HCT116 (cell line): ENCODE measurements at regions not wholly inside any gene's neighbourhood (a gene's known extent, or its start where the extent isn't known, plus 50 kb on each side); places are given as distances from the start of the nearest gene placed in this dataset.

ENCODE experiments used
- ATF3 ChIP-seq: IDR thresholded peaks from 2 replicates; pipeline ENCODE4 v1.6.1; 2012
- CEBPB ChIP-seq: IDR thresholded peaks from 2 replicates; pipeline ENCODE4 v1.6.1; 2012; ENCODE audit warnings: low read depth
- EZH2phosphoT487 ChIP-seq: fragments of 200-600 bp; IDR thresholded peaks from 2 replicates; pipeline ENCODE4 v1.6.1; 2018; ENCODE audit warnings: antibody characterized with exemption, borderline replicate concordance
- REST ChIP-seq: IDR thresholded peaks from 2 replicates; pipeline ENCODE4 v1.6.1; 2012; ENCODE audit warnings: low read depth
- TF ChIP-seq, protein P1 (sequence below), 3 experiments: fragments of 200-600 bp in 1 of 3; sonication (generic) in 1 of 3; IDR thresholded peaks in 2 of 3; conservative IDR thresholded peaks in 1 of 3; 2 replicates each; pipeline ENCODE4 v1.5.1; 2012 to 2017; ENCODE audit warnings: low read depth in 2 of 3, low read length in 2 of 3, antibody characterized with exemption in 1 of 3, borderline replicate concordance in 1 of 3, control low read depth in 1 of 3, mild to moderate bottlenecking in 1 of 3, mixed read lengths in 1 of 3, mixed run types in 1 of 3, moderate library complexity in 1 of 3; ENCODE audit not compliant: insufficient read depth in 1 of 3

DNA sequence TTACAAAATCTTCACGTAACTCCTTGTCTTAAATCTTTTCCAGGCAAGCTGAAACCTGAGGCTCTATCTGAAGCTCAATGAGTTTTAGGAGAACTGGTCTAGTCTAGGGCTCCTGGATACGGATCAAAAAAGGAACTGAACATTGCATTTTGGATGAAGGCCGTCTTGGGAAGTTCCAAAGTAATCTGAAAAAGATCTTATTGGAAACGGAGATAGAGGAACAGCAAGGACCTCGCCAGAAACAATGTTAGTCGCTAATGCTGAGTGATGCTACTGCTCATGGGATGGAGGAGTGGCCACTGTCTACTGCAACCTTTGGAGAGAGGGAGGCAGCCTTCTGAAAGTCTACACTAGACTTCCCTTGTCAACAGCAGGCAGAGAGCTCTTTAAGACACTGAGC lies 91.4 kb upstream of the ATXN1 start:
- TF ChIP-seq, protein P1, sequence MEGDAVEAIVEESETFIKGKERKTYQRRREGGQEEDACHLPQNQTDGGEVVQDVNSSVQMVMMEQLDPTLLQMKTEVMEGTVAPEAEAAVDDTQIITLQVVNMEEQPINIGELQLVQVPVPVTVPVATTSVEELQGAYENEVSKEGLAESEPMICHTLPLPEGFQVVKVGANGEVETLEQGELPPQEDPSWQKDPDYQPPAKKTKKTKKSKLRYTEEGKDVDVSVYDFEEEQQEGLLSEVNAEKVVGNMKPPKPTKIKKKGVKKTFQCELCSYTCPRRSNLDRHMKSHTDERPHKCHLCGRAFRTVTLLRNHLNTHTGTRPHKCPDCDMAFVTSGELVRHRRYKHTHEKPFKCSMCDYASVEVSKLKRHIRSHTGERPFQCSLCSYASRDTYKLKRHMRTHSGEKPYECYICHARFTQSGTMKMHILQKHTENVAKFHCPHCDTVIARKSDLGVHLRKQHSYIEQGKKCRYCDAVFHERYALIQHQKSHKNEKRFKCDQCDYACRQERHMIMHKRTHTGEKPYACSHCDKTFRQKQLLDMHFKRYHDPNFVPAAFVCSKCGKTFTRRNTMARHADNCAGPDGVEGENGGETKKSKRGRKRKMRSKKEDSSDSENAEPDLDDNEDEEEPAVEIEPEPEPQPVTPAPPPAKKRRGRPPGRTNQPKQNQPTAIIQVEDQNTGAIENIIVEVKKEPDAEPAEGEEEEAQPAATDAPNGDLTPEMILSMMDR (IDR thresholded peaks at IDR 0.05 in 2 of 3, conservative IDR thresholded peaks at IDR 0.05 in 1 of 3; ENCODE audit: borderline replicate concordance in 1 of 3, insufficient read depth in 1 of 3, low read depth in 2 of 3, low read length in 2 of 3): no peak
- TF ChIP-seq REST: no peak
- TF ChIP-seq EZH2phosphoT487: no peak
- TF ChIP-seq CEBPB: no peak
- no peak for TF ChIP-seq ATF3
